ENCODE measurements at regions not wholly inside any gene's neighbourhood (a gene's known extent, or its start where the extent isn't known, plus 50 kb on each side); places are given as distances from the start of the nearest gene placed in this dataset.
"Not testable (repeated sequence)": the region's sequence is repeated elsewhere in the genome, so short reads cannot be mapped to it uniquely, and the experiment has no call there.

DNA sequence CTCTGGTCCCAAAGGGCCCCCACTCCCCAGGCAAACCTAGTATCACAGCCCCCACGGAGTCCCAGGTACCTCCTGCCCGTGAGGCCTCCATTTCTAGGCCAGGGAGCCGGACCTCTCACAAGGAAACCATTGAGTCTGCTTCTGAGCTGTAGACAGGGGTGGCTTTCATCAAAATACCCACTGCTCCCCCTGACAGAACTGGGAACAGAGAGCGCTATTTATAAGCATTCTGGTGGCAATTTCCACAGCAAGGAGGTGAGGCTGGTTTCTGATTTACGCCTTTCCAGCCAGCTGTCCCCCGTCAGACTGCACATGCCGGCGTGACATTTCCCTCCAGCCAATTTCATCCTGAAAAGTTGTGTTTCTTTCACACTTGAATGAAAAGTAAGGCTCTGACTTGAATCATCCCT, 407.5 kb upstream of the PRKCQ start:
- peaks cover 2% of the 10 kb centered on the region for H3K27me3 Mint-ChIP-seq (ENCODE audit: insufficient read depth, low read depth)
- no peak overlapping the region for H3K9ac ChIP-seq
- H3K27ac ChIP-seq, result no peak overlapping the region
- no peak overlapping the region for H3K27ac Mint-ChIP-seq
- no peaks in the 10 kb centered on the region for H3K4me1 ChIP-seq
- no peaks in the 10 kb centered on the region for H3K9me3 Mint-ChIP-seq
- no peaks in the 10 kb centered on the region for H3K36me3 Mint-ChIP-seq
- H3K27me3 ChIP-seq, result no peaks in the 10 kb centered on the region
- no peaks in the 10 kb centered on the region for H3F3A ChIP-seq (ENCODE audit: low read depth)
- DNase-seq (ENCODE audit: low spot score), result no peak
- TF ChIP-seq EZH2phosphoT487 (IDR thresholded peaks at IDR 0.05) (no peak), EZH2 (IDR thresholded peaks at IDR 0.05) (no peak), CTCF (IDR thresholded peaks at IDR 0.05) (no peak)
- H4K20me1 ChIP-seq (ENCODE audit: low read depth), result no peaks in the 10 kb centered on the region
- no peaks in the 10 kb centered on the region for H3K79me2 ChIP-seq (ENCODE audit: low read depth)
- no peaks in the 10 kb centered on the region for H3K36me3 ChIP-seq
- no peaks in the 10 kb centered on the region for H3K9me3 ChIP-seq (ENCODE audit: low read depth)
- no peak overlapping the region for H3K4me3 Mint-ChIP-seq
- H3K4me1 Mint-ChIP-seq, result peaks cover 9% of the 10 kb centered on the region
- H3K4me3 ChIP-seq, result no peak overlapping the region
- H3K4me2 ChIP-seq, result no peak overlapping the region
- H2AFZ ChIP-seq (replicated peaks), result no peak overlapping the region

DNA sequence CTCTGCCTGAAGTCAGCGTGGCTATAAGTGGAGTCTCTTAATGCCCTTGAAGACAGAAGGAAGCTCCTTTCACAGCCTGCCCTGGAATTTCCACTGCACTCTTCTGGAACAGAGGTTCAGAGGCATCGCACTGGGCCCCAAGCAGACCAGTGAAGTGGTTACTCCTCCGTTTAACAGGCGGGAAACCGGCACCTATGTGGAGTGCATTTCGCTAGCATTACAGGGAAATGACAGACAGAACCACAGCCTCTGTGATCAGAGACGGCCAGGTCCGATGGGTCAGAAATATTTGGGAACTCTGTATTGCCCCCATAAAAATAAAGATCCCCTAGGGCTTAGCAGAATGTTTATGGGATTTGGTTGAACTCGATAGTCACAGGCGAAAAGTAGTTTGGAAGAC, 406.9 kb upstream of the PRKCQ start:
- H3K27ac ChIP-seq, result no peak overlapping the region
- no peak overlapping the region for H3K4me3 Mint-ChIP-seq
- no peaks in the 10 kb centered on the region for H3F3A ChIP-seq (ENCODE audit: low read depth)
- no peaks in the 10 kb centered on the region for H3K4me1 ChIP-seq
- H3K9ac ChIP-seq, result no peak overlapping the region
- H3K9me3 ChIP-seq (ENCODE audit: low read depth), result no peaks in the 10 kb centered on the region
- no peak overlapping the region for H3K4me2 ChIP-seq
- TF ChIP-seq EZH2phosphoT487 (IDR thresholded peaks at IDR 0.05), result no peak
- no peak for TF ChIP-seq CTCF (IDR thresholded peaks at IDR 0.05)
- TF ChIP-seq EZH2 (IDR thresholded peaks at IDR 0.05), result no peak
- no peaks in the 10 kb centered on the region for H3K27me3 ChIP-seq
- no peaks in the 10 kb centered on the region for H3K79me2 ChIP-seq (ENCODE audit: low read depth)
- peaks cover 2% of the 10 kb centered on the region for H3K27me3 Mint-ChIP-seq (ENCODE audit: insufficient read depth, low read depth)
- no peaks in the 10 kb centered on the region for H3K36me3 ChIP-seq
- peak overlapping the region; percentile 17 for H3K27ac Mint-ChIP-seq
- H2AFZ ChIP-seq (replicated peaks), result no peak overlapping the region
- H4K20me1 ChIP-seq (ENCODE audit: low read depth), result no peaks in the 10 kb centered on the region
- no peaks in the 10 kb centered on the region for H3K36me3 Mint-ChIP-seq
- DNase-seq (ENCODE audit: low spot score), result no peak
- H3K4me1 Mint-ChIP-seq, result peaks cover 9% of the 10 kb centered on the region
- H3K4me3 ChIP-seq, result no peak overlapping the region
- no peaks in the 10 kb centered on the region for H3K9me3 Mint-ChIP-seq

DNA sequence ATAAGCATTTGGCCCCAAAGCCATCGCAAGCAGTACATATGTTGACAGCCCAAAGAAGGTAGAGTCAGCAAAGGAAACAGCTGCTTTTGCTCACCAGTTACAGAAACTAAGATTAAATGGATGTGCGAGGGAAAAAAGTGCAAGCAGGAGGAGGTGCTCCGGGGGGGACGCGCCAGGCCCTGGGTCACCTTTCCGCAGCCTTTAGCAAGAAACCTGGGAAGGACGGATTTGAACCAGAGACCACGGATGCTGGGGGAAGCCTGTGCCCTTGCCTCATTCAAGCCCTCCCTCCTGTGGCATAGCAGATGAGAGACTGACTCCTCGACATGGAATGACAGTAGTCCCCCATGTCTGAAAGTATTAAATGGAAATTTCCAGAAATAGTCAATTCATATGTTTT, 405.6 kb upstream of the PRKCQ start:
- TF ChIP-seq CTCF (IDR thresholded peaks at IDR 0.05) (no peak), EZH2phosphoT487 (IDR thresholded peaks at IDR 0.05) (no peak), EZH2 (IDR thresholded peaks at IDR 0.05) (no peak)
- H4K20me1 ChIP-seq (ENCODE audit: low read depth), result no peaks in the 10 kb centered on the region
- H3K36me3 Mint-ChIP-seq, result no peaks in the 10 kb centered on the region
- H3K27ac ChIP-seq, result no peak overlapping the region
- H3K27me3 Mint-ChIP-seq (ENCODE audit: insufficient read depth, low read depth), result peaks cover 2% of the 10 kb centered on the region
- H3K27ac Mint-ChIP-seq, result no peak overlapping the region
- no peak overlapping the region for H3K4me3 Mint-ChIP-seq
- no peaks in the 10 kb centered on the region for H3K9me3 ChIP-seq (ENCODE audit: low read depth)
- H3K4me3 ChIP-seq, result no peak overlapping the region
- no peaks in the 10 kb centered on the region for H3K9me3 Mint-ChIP-seq
- no peaks in the 10 kb centered on the region for H3K36me3 ChIP-seq
- H3K4me1 ChIP-seq, result no peaks in the 10 kb centered on the region
- peaks cover 13% of the 10 kb centered on the region for H3K4me1 Mint-ChIP-seq
- H3K27me3 ChIP-seq, result no peaks in the 10 kb centered on the region
- no peak for DNase-seq (ENCODE audit: low spot score)
- no peak overlapping the region for H2AFZ ChIP-seq (replicated peaks)
- H3K4me2 ChIP-seq, result no peak overlapping the region
- H3K9ac ChIP-seq, result no peak overlapping the region
- no peaks in the 10 kb centered on the region for H3F3A ChIP-seq (ENCODE audit: low read depth)
- no peaks in the 10 kb centered on the region for H3K79me2 ChIP-seq (ENCODE audit: low read depth)

- Mint-ChIP-seq H3K27ac (no peak overlapping the region), H3K4me1 (peaks cover 19% of the 10 kb centered on the region), H3K9me3 (no peaks in the 10 kb centered on the region), H3K4me3 (no peak overlapping the region), H3K36me3 (no peaks in the 10 kb centered on the region), H3K27me3 (ENCODE audit: insufficient read depth, low read depth) (peaks cover 2% of the 10 kb centered on the region)
- Histone ChIP-seq H3K4me3 (no peak overlapping the region), H3K4me1 (no peaks in the 10 kb centered on the region), H3K27ac (no peak overlapping the region), H3K27me3 (no peaks in the 10 kb centered on the region), H4K20me1 (ENCODE audit: low read depth) (no peaks in the 10 kb centered on the region), H3K9ac (no peak overlapping the region), H3K9me3 (ENCODE audit: low read depth) (no peaks in the 10 kb centered on the region), H3K79me2 (ENCODE audit: low read depth) (no peaks in the 10 kb centered on the region), H3K4me2 (no peak overlapping the region), H3K36me3 (no peaks in the 10 kb centered on the region), H2AFZ (replicated peaks) (no peak overlapping the region), H3F3A (ENCODE audit: low read depth) (no peaks in the 10 kb centered on the region)
- TF ChIP-seq EZH2phosphoT487 (IDR thresholded peaks at IDR 0.05) (no peak), EZH2 (IDR thresholded peaks at IDR 0.05) (no peak), CTCF (IDR thresholded peaks at IDR 0.05) (no peak)
- no peak for DNase-seq (ENCODE audit: low spot score)
Observed at GRCh38 chr10:6984971-6985370, 404.9 kb upstream of the PRKCQ start.

DNA sequence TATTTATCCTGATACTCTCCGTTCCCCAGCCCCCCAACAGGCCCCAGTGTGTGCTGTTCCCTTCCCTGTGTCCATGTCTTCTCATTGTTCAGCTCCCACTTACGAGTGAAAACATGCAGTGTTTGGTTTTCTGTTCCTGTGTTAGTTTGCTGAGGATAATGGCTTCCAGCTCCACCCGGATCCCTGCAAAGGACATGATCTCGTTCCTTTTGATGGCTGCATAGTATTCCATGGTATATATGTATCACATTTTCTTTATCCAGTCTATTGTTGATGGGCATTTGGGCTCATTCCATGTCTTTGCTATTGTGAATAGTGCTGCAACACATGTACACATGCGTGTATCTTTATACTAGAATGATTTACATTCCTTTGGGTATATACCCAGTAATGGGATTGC, 403.9 kb upstream of the PRKCQ start:
- not testable (repeated sequence) for H3K27me3 ChIP-seq; H3K27ac ChIP-seq; H3K9ac ChIP-seq; H3K36me3 ChIP-seq; H3K27me3 Mint-ChIP-seq (ENCODE audit: insufficient read depth, low read depth); H3K9me3 Mint-ChIP-seq; H2AFZ ChIP-seq (replicated peaks); H3F3A ChIP-seq (ENCODE audit: low read depth); H3K9me3 ChIP-seq (ENCODE audit: low read depth); H4K20me1 ChIP-seq (ENCODE audit: low read depth); H3K4me3 ChIP-seq; H3K79me2 ChIP-seq (ENCODE audit: low read depth); H3K4me1 ChIP-seq; H3K4me3 Mint-ChIP-seq; DNase-seq (ENCODE audit: low spot score); H3K36me3 Mint-ChIP-seq; H3K4me2 ChIP-seq
- peak overlapping the region; percentile 57 for H3K27ac Mint-ChIP-seq
- peaks cover 25% of the 10 kb centered on the region for H3K4me1 Mint-ChIP-seq

All from neural progenitor cell (in vitro differentiated cells).